ENCODE measurements at regions not wholly inside any gene's neighbourhood (a gene's known extent, or its start where the extent isn't known, plus 50 kb on each side); places are given as distances from the start of the nearest gene placed in this dataset.
"Not testable (repeated sequence)": the region's sequence is repeated elsewhere in the genome, so short reads cannot be mapped to it uniquely, and the experiment has no call there.

- DNase-seq = no peak
Observed at GRCh38 chrX:14351611-14352303, 177.6 kb upstream of the GLRA2 start.

- no peak for DNase-seq
Observed at GRCh38 chrX:14347523-14347922, 181.8 kb upstream of the GLRA2 start.

- DNase-seq = no peak
Observed at GRCh38 chrX:14344172-14344940, 185.0 kb upstream of the GLRA2 start.

- no peak for DNase-seq
Observed at GRCh38 chrX:14309431-14309830, 219.9 kb upstream of the GLRA2 start.

- not testable (repeated sequence) for DNase-seq
Observed at GRCh38 chrX:14308976-14309375, 220.4 kb upstream of the GLRA2 start.

GRCh38 chrX:14303891-14304290, 225.4 kb upstream of the GLRA2 start:
- peak; percentile 9 for DNase-seq

GRCh38 chrX:14302561-14302960, 226.8 kb upstream of the GLRA2 start:
- not testable (repeated sequence) for DNase-seq

GRCh38 chrX:14300376-14300775, 229.0 kb upstream of the GLRA2 start:
- DNase-seq = no peak

- DNase-seq = no peak
Observed at GRCh38 chrX:14295426-14295825, 233.9 kb upstream of the GLRA2 start.

GRCh38 chrX:14291666-14292500, 237.5 kb upstream of the GLRA2 start:
- DNase-seq = no peak

GRCh38 chrX:14290335-14290734, 239.0 kb upstream of the GLRA2 start:
- no peak for DNase-seq

- peak; percentile 59 for DNase-seq
Observed at GRCh38 chrX:14274691-14275090, 245.0 kb upstream of the GEMIN8 start.

- DNase-seq = no peak
Observed at GRCh38 chrX:14267216-14267615, 237.5 kb upstream of the GEMIN8 start.

- no peak for DNase-seq
Observed at GRCh38 chrX:14266705-14267104, 237.0 kb upstream of the GEMIN8 start.

- no peak for DNase-seq
Observed at GRCh38 chrX:14243823-14244222, 214.1 kb upstream of the GEMIN8 start.

- no peak for DNase-seq
Observed at GRCh38 chrX:14235004-14235403, 205.3 kb upstream of the GEMIN8 start.

GRCh38 chrX:14232688-14233087, 203.0 kb upstream of the GEMIN8 start:
- no peak for DNase-seq

- no peak for DNase-seq
Observed at GRCh38 chrX:14228611-14229010, 198.9 kb upstream of the GEMIN8 start.

- peak; percentile 30 for DNase-seq
Observed at GRCh38 chrX:14220386-14220944, 190.8 kb upstream of the GEMIN8 start.

- no peak for DNase-seq
Observed at GRCh38 chrX:14209034-14209433, 179.3 kb upstream of the GEMIN8 start.

GRCh38 chrX:14194711-14195110, 165.0 kb upstream of the GEMIN8 start:
- DNase-seq = no peak

- DNase-seq = no peak
Observed at GRCh38 chrX:14193547-14193946, 163.9 kb upstream of the GEMIN8 start.

- DNase-seq = no peak
Observed at GRCh38 chrX:14173873-14174272, 144.2 kb upstream of the GEMIN8 start.

Measured in NCI-H446 treated with DMSO at 0.1 percent for 48 hours (cell line).